Cardiac fibroblast (primary cell): ENCODE measurements at regions not wholly inside any gene's neighbourhood (a gene's known extent, or its start where the extent isn't known, plus 50 kb on each side); places are given as distances from the start of the nearest gene placed in this dataset.
A peak's percentile ranks its signal among the peaks of the same experiment; 100 is the strongest.
"Not testable (repeated sequence)": the region's sequence is repeated elsewhere in the genome, so short reads cannot be mapped to it uniquely, and the experiment has no call there.

Source experiments
- DNase-seq, 2 donors: peaks; one replicate each; pipeline versions ENCODE4 v3.0.0 to v3.0.0-alpha.2; 2010; ENCODE audit warnings: low read depth in 2 of 2
- H3K4me3 ChIP-seq, 2 donors: replicated peaks in 1 of 2; 1 replicate in 1 of 2; 2 replicates in 1 of 2; pipeline ENCODE4 v1.5.1; 2011; ENCODE audit warnings: low read depth in 2 of 2, low read length in 2 of 2, mild to moderate bottlenecking in 2 of 2, moderate library complexity in 1 of 2
- TF ChIP-seq, protein P1 (sequence below): IDR thresholded peaks from one replicate; pipeline ENCODE4 v1.5.1; 2011; ENCODE audit warnings: low read depth, mild to moderate bottlenecking, low read length, inconsistent platforms

DNA sequence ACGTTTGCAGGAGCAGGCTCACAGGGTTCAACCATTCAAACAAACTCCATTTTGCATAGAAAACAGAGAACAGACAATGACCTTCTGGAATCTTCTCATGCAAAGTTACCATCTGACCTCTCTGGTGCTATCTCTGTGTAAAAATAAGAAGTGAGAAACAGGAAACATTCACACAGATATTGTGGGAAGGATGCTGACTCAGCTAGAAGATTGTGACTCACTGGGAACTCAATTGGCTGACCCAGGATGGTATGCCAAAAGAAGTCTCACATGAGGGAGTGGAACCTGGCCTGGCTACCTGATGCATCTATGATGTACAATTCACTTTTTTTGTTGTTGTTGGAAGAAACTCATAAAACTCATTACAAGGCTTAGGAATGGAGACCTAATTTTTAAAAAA, 61.1 kb upstream of the TBX18 start:
- peak; percentile 72 to 82 for DNase-seq
- TF ChIP-seq, protein P1, sequence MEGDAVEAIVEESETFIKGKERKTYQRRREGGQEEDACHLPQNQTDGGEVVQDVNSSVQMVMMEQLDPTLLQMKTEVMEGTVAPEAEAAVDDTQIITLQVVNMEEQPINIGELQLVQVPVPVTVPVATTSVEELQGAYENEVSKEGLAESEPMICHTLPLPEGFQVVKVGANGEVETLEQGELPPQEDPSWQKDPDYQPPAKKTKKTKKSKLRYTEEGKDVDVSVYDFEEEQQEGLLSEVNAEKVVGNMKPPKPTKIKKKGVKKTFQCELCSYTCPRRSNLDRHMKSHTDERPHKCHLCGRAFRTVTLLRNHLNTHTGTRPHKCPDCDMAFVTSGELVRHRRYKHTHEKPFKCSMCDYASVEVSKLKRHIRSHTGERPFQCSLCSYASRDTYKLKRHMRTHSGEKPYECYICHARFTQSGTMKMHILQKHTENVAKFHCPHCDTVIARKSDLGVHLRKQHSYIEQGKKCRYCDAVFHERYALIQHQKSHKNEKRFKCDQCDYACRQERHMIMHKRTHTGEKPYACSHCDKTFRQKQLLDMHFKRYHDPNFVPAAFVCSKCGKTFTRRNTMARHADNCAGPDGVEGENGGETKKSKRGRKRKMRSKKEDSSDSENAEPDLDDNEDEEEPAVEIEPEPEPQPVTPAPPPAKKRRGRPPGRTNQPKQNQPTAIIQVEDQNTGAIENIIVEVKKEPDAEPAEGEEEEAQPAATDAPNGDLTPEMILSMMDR: no peak
- no peak overlapping the region for H3K4me3 ChIP-seq

DNA sequence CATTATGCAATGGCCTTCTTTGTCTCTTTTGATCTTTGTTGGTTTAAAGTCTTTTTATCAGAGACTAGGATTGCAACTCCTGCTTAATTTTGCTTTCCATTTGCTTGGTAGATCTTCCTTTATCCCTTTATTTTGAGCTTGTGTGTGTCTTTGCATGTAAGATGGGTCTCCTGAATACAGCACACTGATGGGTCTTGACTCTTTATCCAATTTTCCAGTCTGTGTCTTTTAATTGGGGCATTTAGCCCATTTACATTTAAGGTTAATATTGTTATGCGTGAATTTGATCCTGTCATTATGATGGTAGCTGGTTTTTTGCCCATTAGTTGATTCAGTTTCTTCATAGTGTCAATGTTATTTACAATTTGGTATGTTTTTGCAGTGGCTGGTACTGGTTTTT, 56.9 kb upstream of the TBX18 start:
- DNase-seq: not testable (repeated sequence)

DNA sequence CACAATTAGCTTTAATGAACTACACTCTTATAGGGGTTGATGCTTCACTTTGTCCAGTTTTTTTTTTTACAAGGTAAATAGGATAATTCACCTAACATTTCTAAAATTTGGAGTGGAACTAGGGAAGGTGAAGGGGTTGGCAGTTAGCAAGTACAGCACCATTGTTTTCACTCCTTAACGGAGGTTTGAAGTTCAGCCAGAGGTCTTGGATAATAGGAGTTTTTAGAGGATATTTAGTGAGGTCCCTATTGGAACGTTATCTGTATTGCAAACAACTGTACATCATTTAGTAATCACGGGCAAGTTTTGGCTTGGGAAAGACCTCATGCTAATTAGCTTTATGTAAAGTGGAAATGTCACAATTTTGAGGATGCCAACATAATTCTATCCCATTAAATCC, 52.3 kb upstream of the TBX18 start:
- H3K4me3 ChIP-seq: no peak overlapping the region
- TF ChIP-seq, protein P1: no peak
- DNase-seq: no peak

More for the DNA sequence above, 56.9 kb upstream of the TBX18 start:
- not testable (repeated sequence) for H3K4me3 ChIP-seq

DNA sequence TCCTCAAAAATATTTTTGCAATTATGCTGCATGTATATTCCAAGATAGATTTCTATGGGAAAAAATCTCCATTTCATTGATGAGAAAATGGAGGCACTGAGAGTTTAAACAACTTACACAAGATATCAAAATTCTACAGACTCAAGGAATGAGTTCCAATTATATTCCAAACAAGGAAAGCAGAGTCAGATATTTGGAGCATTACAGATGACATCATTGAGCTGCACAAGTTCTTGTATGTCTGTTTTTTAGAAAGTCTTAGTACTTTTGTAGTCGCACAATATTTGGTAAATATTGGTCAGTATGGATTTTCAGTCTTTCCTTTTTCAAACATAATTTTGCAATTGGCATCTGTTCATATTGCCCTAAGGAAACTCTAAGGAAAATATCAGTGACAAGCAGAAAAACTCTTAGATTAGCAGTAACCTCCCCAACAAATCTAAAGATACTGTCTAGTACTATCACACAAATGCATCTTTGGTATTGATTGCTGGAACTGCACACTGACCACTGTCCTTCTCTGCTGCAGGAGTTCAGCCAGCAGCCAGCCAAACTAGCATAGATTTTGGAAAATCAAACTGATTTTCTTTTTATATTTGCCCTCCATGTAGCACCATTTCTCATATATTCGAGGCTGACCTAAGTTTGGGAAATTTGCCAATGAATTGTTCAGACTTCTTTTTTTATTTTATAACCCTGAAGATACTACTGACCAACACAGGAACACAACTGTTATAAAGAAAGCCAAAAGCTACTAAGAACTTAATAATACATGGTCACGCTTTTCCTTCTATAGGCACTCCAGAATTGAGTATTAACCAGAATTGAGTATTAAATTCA, 51.7 kb upstream of the TBX18 start:
- TF ChIP-seq, protein P1: no peak
- peak; percentile 24 to 48 for DNase-seq
- H3K4me3 ChIP-seq: no peak overlapping the region
